Astrocyte of the cerebellum (primary cell): ENCODE measurements at regions not wholly inside any gene's neighbourhood (a gene's known extent, or its start where the extent isn't known, plus 50 kb on each side); places are given as distances from the start of the nearest gene placed in this dataset.

Source experiments
- DNase-seq: peaks from one replicate; pipeline ENCODE4 v3.0.0-alpha.2; 2011; ENCODE audit warnings: low read depth
- H3K4me3 ChIP-seq: 2 replicates; pipeline ENCODE4 v1.5.1; 2011; ENCODE audit warnings: mild to moderate bottlenecking, low read depth, low read length, moderate library complexity
- in situ Hi-C: cut with HindIII; loops from 2 replicates; pipeline ENCODE4 v1.10.0; 2017; ENCODE audit warnings: low sequenced_read_pairs
- TF ChIP-seq, protein P1 (sequence below): IDR thresholded peaks from 2 replicates; pipeline ENCODE4 v1.5.1; 2012; ENCODE audit warnings: low read length, low read depth, moderate library complexity, mild to moderate bottlenecking; ENCODE audit errors: missing control alignments

DNA sequence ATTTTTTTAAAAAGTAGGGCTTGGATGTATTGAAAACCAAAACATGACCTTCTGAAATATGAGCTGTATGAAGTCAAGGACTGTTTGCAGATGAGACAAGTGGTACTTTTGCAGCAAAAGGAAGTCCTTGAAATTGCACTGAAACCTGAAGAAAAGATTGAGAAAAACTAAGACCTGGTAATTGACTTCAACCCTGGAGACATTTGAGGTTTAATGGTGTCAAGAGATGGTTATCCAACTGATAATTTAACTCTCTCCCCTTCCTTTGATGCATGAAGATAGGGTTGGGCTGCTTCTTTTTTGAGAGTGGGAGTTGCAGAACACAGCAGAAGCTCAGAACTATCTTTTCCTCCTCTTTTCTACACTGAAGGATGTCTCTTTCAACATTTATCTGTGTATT, 180.9 kb upstream of the DTNBP1 start:
- no peak overlapping the region for H3K4me3 ChIP-seq
- DNase-seq = no peak
- TF ChIP-seq, protein P1, sequence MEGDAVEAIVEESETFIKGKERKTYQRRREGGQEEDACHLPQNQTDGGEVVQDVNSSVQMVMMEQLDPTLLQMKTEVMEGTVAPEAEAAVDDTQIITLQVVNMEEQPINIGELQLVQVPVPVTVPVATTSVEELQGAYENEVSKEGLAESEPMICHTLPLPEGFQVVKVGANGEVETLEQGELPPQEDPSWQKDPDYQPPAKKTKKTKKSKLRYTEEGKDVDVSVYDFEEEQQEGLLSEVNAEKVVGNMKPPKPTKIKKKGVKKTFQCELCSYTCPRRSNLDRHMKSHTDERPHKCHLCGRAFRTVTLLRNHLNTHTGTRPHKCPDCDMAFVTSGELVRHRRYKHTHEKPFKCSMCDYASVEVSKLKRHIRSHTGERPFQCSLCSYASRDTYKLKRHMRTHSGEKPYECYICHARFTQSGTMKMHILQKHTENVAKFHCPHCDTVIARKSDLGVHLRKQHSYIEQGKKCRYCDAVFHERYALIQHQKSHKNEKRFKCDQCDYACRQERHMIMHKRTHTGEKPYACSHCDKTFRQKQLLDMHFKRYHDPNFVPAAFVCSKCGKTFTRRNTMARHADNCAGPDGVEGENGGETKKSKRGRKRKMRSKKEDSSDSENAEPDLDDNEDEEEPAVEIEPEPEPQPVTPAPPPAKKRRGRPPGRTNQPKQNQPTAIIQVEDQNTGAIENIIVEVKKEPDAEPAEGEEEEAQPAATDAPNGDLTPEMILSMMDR = no peak
- in situ Hi-C loops = no loop called here

DNA sequence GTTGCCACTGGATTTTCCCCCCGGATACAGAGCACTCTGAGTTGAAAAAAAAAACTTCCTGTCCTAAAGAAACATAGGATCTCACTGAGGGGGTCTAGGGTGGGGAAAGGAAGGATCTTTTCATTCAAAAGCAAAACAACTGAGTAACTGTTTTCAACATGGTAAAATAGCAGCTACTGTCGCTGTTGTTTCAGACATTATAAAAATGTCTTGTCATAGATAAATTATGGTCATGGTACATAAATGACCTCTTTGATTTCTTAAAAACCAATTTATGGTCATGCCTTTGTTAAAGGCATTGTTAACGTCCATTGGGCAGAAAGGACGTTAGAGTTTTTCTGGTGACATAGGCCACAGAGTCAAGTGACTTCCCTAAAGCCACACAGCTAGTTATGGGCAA, 180.4 kb upstream of the DTNBP1 start:
- TF ChIP-seq, protein P1 = no peak
- no peak for DNase-seq
- no peak overlapping the region for H3K4me3 ChIP-seq
- in situ Hi-C loops = no loop called here

DNA sequence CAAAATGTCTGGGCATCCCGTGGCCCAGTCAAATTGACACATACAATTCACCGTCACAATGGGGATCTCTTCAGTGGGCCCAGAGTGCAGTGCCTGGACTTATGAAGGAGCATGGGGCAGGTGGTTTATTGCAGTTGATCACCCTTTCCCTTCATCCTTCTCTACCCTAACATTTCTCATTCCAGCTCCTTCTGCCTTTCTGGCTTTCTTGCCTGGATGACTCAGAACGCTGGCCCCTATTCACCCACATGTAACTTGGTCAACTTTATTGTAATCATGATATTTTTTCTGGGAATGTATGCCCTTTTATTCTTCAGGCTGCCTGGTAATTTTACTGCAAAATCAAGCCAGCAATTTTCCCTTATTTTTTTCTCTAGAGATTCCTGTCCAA, 179.9 kb upstream of the DTNBP1 start:
- H3K4me3 ChIP-seq = no peak overlapping the region
- TF ChIP-seq, protein P1 = no peak
- no peak for DNase-seq
- in situ Hi-C loops = no loop called here

DNA sequence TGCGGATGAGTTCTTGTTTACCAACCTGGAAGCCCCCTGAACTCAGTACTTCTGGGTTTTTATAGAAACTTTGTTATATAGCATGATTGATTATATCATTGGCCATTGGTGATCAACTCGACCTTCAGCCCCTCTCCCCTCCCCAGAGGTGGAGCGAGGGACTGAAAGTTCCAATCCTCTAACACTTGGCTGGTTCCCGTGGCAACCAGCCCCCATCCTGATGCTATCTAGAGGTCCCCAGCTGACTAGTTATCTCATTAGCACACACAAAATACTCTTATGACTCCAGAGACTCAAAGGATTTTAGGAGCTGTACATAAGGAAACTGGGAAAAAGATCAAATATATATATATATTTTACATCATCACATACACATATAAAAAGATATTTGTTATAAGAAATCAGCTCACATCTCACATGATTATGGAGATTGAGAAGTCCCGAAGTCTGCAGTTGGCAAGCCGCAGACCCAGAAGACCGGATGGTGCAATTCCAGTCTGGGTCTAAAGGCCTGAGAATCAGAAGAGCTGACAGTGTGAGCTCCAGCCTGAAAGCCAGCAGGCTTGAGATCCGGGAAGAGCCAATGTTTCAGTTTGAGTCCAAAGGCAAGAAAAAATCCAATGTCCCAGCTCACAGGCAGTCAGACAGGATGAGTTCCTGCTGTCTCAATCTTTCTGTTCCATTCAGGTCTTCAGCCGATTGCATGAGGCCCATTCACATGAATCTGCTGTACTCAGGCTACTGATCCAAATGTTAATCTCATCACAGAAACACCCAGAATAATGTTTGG, 179.3 kb upstream of the DTNBP1 start:
- in situ Hi-C loops = no loop called here
- DNase-seq = no peak
- TF ChIP-seq, protein P1 = no peak
- no peak overlapping the region for H3K4me3 ChIP-seq

DNA sequence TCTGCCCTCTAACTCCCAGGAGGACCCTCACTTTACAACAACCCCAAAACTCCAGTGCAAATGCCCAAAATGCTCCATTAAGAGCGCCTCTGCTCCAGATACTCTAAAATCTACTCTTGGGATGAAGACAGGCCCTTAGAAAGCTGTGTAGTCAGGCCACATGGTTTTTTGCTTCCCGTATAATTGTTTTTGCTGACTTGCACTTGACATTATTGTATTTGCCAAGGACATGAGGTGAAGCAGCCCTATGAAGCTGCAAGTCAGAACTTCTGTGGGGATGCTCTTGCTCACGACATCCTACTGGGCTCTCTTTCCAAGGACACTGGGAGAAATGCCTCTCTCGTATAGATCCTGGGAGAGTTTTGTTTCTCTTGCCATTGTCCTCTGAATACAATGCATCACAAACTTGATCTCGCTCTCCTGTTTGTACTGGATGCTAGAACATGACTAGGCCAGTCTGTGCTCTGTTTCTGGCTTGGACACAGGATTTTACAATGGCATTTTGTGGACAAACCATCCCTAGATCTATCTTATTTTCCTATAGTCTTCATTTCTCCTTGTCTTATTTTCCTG, 177.2 kb upstream of the DTNBP1 start:
- H3K4me3 ChIP-seq = no peak overlapping the region
- in situ Hi-C loops = no loop called here
- DNase-seq = no peak
- TF ChIP-seq, protein P1 = no peak

DNA sequence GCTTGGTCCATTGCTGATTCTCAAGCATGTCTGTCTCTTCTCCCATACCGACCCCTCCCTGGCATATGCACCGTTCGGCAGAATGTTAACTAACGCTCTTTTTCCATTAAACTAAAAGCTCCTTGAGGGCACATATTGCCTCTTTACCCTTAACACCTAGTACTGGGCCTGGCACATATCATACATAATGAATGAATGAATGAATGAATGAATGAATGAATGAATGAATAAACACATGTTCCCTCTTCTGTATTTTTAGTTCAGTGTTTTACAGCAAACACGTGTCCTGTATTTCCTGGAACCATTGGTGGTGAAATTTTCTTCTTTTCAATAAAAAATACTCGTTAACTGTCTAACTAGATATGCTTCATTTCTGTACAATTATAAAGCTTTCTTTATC, 174.4 kb upstream of the DTNBP1 start:
- H3K4me3 ChIP-seq = no peak overlapping the region
- DNase-seq = no peak
- TF ChIP-seq, protein P1 = no peak
- in situ Hi-C loops = no loop called here
